Smooth muscle cell (in vitro differentiated cells): ENCODE measurements at regions not wholly inside any gene's neighbourhood (a gene's known extent, or its start where the extent isn't known, plus 50 kb on each side); places are given as distances from the start of the nearest gene placed in this dataset.
"Not testable (repeated sequence)": the region's sequence is repeated elsewhere in the genome, so short reads cannot be mapped to it uniquely, and the experiment has no call there.

Experiments used
- DNase-seq: peaks from one replicate; lab custom pipeline; 2025; ENCODE audit not compliant: unreplicated experiment; lab: John Stamatoyannopoulos, UW
- H2AFZ ChIP-seq: fragments of 200-600 bp; sonication (generic); 2 replicates; pipeline ENCODE4 v1.6.0; 2016; ENCODE audit warnings: antibody characterized with exemption, low read depth, mild to moderate bottlenecking
- H3F3A ChIP-seq: fragments of 200-600 bp; sonication (generic); 2 replicates; pipeline ENCODE4 v1.6.0; 2017; ENCODE audit warnings: antibody characterized with exemption, low read depth
- H3K27ac ChIP-seq: fragments of 200-600 bp; sonication (generic); 2 replicates; pipeline ENCODE4 v1.5.1; 2016; ENCODE audit warnings: low read depth, mild to moderate bottlenecking
- H3K27me3 ChIP-seq: fragments of 200-600 bp; sonication (generic); 2 replicates; pipeline ENCODE4 v1.6.1; 2016; ENCODE audit warnings: low read depth, mild to moderate bottlenecking
- H3K36me3 ChIP-seq: fragments of 200-600 bp; sonication (generic); 2 replicates; pipeline ENCODE4 v1.5.1; 2016; ENCODE audit warnings: low read depth
- H3K4me1 ChIP-seq: fragments of 200-600 bp; sonication (generic); 2 replicates; pipeline ENCODE4 v1.5.1; 2016; ENCODE audit warnings: low read depth
- H3K4me2 ChIP-seq: fragments of 200-600 bp; sonication (generic); 2 replicates; pipeline ENCODE4 v1.6.0; 2016; ENCODE audit warnings: mild to moderate bottlenecking
- H3K4me3 ChIP-seq: fragments of 200-600 bp; sonication (generic); 2 replicates; pipeline ENCODE4 v1.5.1; 2016; ENCODE audit warnings: mild to moderate bottlenecking
- H3K79me2 ChIP-seq: fragments of 200-600 bp; sonication (generic); 2 replicates; pipeline ENCODE4 v1.6.0; 2016; ENCODE audit warnings: low read depth, mild to moderate bottlenecking
- H3K9ac ChIP-seq: fragments of 200-600 bp; sonication (generic); 2 replicates; pipeline ENCODE4 v1.6.0; 2016; ENCODE audit warnings: low read depth
- H3K9me3 ChIP-seq: fragments of 200-600 bp; sonication (generic); replicated peaks from 2 replicates; pipeline ENCODE4 v1.5.1; 2016; ENCODE audit warnings: low read depth
- H4K20me1 ChIP-seq: fragments of 200-600 bp; sonication (generic); 2 replicates; pipeline ENCODE4 v1.6.0; 2016; ENCODE audit warnings: low read depth
- WGBS: methylation state at CpG from one replicate; pipeline ENCODE4 v1.1.7; 2016; ENCODE audit warnings: low lambda C conversion rate; 5-methylcytosine and 5-hydroxymethylcytosine counted together
- TF ChIP-seq, protein P1 (sequence below): fragments of 200-600 bp; sonication (generic); IDR thresholded peaks from 2 replicates; pipeline ENCODE4 v1.5.1; 2017; ENCODE audit warnings: borderline replicate concordance, mild to moderate bottlenecking, antibody characterized with exemption; ENCODE audit not compliant: insufficient read depth, poor library complexity, severe bottlenecking

DNA sequence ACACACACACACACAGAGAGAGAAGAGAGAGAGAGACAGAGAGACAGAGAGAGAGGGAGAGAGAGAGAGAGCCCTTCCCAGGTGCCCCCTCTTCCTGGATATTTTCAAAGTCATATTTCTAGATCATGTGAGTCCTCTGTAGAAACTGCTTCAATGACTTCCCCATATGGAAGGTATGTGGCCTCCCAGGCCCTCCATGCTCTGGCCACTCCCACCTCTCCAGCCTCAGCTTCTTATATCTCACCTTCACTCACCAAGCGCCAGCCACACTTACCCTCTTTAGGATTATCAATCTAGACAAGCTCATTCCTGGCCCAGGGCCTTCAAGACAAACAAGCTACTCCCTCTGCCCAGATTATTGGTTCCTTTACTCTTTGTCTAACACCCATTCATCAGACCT is 259.7 kb downstream of the MTERF1 start:
- no peaks in the 10 kb centered on the region for H3K79me2 ChIP-seq
- H4K20me1 ChIP-seq = no peaks in the 10 kb centered on the region
- TF ChIP-seq, protein P1, sequence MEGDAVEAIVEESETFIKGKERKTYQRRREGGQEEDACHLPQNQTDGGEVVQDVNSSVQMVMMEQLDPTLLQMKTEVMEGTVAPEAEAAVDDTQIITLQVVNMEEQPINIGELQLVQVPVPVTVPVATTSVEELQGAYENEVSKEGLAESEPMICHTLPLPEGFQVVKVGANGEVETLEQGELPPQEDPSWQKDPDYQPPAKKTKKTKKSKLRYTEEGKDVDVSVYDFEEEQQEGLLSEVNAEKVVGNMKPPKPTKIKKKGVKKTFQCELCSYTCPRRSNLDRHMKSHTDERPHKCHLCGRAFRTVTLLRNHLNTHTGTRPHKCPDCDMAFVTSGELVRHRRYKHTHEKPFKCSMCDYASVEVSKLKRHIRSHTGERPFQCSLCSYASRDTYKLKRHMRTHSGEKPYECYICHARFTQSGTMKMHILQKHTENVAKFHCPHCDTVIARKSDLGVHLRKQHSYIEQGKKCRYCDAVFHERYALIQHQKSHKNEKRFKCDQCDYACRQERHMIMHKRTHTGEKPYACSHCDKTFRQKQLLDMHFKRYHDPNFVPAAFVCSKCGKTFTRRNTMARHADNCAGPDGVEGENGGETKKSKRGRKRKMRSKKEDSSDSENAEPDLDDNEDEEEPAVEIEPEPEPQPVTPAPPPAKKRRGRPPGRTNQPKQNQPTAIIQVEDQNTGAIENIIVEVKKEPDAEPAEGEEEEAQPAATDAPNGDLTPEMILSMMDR = no peak
- H3K36me3 ChIP-seq = no peaks in the 10 kb centered on the region
- DNase-seq = no peak
- H3F3A ChIP-seq = no peaks in the 10 kb centered on the region
- H3K4me3 ChIP-seq = no peak overlapping the region
- H3K4me1 ChIP-seq = peaks cover 3% of the 10 kb centered on the region
- 89% methylated on average over 1 of the region's 1 CpG for WGBS
- no peaks in the 10 kb centered on the region for H3K27me3 ChIP-seq
- no peak overlapping the region for H3K4me2 ChIP-seq
- no peak overlapping the region for H2AFZ ChIP-seq
- no peak overlapping the region for H3K9ac ChIP-seq
- H3K9me3 ChIP-seq = no peaks in the 10 kb centered on the region
- H3K27ac ChIP-seq = no peak overlapping the region

DNA sequence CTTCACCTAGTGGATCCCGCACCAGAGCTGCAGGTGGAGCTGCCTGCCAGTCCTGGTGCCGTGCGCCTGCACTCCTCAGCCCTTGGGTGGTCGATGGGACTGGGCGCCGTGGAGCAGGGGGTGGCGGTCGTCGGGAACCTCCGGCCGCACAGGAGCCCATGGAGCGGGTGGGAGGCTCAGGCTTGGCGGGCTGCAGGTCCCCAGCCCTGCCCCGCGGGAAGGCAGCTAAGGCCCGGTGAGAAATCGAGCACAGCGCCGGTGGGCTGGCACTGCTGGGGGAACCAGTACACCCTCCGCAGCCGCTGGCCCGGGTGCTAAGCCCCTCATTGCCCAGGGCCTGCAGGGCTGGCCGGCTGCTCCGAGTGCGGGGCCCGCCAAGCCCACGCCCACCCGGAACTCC is 253.2 kb downstream of the MTERF1 start:
- H3K36me3 ChIP-seq, H4K20me1 ChIP-seq, H3K4me2 ChIP-seq, DNase-seq, H3F3A ChIP-seq, H3K4me3 ChIP-seq, H3K9me3 ChIP-seq, H3K79me2 ChIP-seq, H3K27me3 ChIP-seq, H3K4me1 ChIP-seq, H2AFZ ChIP-seq, H3K9ac ChIP-seq, H3K27ac ChIP-seq: not testable (repeated sequence)
- WGBS = 98% methylated on average over 26 of the region's 28 CpGs

DNA sequence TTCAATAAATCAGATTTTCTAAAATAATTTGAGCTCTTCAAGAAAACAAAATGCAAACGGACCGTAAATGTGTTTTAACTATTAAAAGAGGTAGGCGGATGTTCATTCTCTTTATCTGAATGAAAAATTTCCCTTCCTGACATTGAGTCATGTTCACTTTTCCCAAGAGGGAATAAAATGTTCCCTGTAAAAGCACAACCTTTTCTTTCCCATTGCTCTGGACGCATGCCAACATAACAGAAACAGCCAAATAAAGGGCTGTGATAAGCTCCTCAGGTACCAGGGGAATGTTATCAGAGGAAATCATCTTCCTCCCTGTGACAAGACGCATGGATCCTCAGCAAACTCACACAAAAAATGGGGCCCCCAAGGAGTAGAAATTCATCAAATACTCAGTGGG is 251.8 kb downstream of the MTERF1 start:
- no peaks in the 10 kb centered on the region for H3K36me3 ChIP-seq
- 88% methylated on average over 5 of the region's 5 CpGs for WGBS
- no peaks in the 10 kb centered on the region for H3K9me3 ChIP-seq
- no peak overlapping the region for H2AFZ ChIP-seq
- H3K27ac ChIP-seq = no peak overlapping the region
- no peak overlapping the region for H3K9ac ChIP-seq
- H3K27me3 ChIP-seq = no peaks in the 10 kb centered on the region
- no peaks in the 10 kb centered on the region for H4K20me1 ChIP-seq
- H3K79me2 ChIP-seq = no peaks in the 10 kb centered on the region
- H3K4me2 ChIP-seq = no peak overlapping the region
- H3F3A ChIP-seq = no peaks in the 10 kb centered on the region
- DNase-seq = no peak
- peaks cover 6% of the 10 kb centered on the region for H3K4me1 ChIP-seq
- TF ChIP-seq, protein P1 = no peak
- H3K4me3 ChIP-seq = no peak overlapping the region

DNA sequence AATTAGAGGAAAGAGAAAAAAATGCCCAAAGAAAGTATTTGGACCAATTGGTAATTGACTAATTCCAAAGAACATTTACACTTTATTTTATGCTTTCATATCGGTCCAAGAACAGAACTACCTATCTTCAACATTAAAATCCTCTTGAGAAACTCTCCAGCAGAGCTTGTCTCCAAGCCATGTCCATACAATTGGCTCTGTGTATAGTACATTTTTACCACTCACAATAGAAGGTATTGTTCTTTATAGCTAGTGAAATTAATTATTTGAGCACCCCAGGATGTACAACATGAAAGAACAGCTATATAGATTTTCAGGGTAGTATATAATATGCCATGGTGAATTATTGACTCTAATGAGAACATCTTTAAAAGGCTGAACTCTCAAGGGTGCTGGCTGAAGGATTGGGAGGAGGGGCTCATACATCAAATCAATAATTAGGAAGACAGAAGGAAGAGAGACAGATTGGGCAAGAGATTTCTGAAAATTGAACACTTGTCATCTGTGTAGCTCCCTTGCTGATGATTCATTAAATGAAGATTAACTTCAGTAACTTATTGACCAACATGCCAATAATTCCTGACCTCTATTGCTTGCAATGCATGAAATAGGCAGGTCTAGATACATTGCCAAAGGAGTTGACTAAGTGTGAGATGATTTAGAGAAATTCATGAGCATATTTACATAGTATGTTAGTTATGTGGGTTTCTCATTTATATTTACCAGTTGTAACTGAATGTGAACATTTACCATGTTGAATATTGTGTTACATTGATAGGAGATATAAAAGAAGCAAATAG is 249.7 kb downstream of the MTERF1 start:
- WGBS = 91% methylated on average over 1 of the region's 1 CpG
- H3K4me3 ChIP-seq = no peak overlapping the region
- H3K4me2 ChIP-seq = no peak overlapping the region
- no peak overlapping the region for H3K9ac ChIP-seq
- no peaks in the 10 kb centered on the region for H3K79me2 ChIP-seq
- H3K27me3 ChIP-seq = no peaks in the 10 kb centered on the region
- no peaks in the 10 kb centered on the region for H3F3A ChIP-seq
- H2AFZ ChIP-seq = no peak overlapping the region
- TF ChIP-seq, protein P1 = no peak
- no peaks in the 10 kb centered on the region for H3K36me3 ChIP-seq
- DNase-seq = no peak
- no peaks in the 10 kb centered on the region for H4K20me1 ChIP-seq
- H3K27ac ChIP-seq = no peak overlapping the region
- no peaks in the 10 kb centered on the region for H3K9me3 ChIP-seq
- peaks cover 10% of the 10 kb centered on the region for H3K4me1 ChIP-seq
